Rectal smooth muscle tissue (tissue), 1 donor: ENCODE measurements at regions not wholly inside any gene's neighbourhood (a gene's known extent, or its start where the extent isn't known, plus 50 kb on each side); places are given as distances from the start of the nearest gene placed in this dataset.

ENCODE experiments used
- H3K27ac ChIP-seq: one replicate; pipeline ENCODE4 v1.7.0; 2013; ENCODE audit warnings: low read depth, low read length, inconsistent platforms
- H3K27me3 ChIP-seq: one replicate; pipeline ENCODE4 v1.7.0; 2013; ENCODE audit warnings: low read length; ENCODE audit not compliant: control insufficient read depth, insufficient read depth
- H3K36me3 ChIP-seq: one replicate; pipeline ENCODE4 v1.7.0; 2013; ENCODE audit warnings: low read length; ENCODE audit not compliant: control insufficient read depth, insufficient read depth
- H3K4me1 ChIP-seq: one replicate; pipeline ENCODE4 v1.7.0; 2013; ENCODE audit warnings: low read length; ENCODE audit not compliant: control insufficient read depth, insufficient read depth
- H3K4me3 ChIP-seq: one replicate; pipeline ENCODE4 v1.7.0; 2013; ENCODE audit warnings: low read length
- H3K9ac ChIP-seq: one replicate; pipeline ENCODE4 v1.7.0; 2013; ENCODE audit warnings: low read length

DNA sequence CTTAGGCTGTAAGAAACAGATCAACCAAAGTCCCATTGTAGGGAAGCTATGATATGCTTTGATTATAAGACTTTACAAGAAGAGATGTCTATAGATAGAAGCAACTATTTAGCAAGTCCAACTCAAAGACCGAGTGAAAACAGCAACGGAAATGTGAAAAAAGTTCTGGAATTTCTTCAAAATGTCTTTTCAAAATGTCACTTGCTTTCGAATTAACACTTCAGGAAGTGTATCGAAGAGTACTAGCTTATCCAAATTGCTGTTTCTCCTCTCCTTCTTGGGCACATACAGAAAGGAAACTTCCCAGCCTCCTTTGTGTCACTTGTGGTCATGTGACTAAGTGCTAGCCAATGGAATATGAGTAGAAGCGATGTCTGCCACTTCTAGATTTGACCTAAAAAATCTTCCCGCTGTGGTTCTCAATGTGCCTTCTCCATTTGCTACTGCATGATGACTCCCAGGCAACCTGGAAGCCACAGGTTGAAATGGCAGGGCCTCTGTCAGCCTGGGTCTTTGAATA, 89.9 kb downstream of the TSEN15 start:
- Histone ChIP-seq H3K9ac (no peak overlapping the region), H3K36me3 (no peaks in the 10 kb centered on the region), H3K4me3 (no peak overlapping the region), H3K4me1 (no peaks in the 10 kb centered on the region), H3K27ac (no peak overlapping the region), H3K27me3 (no peaks in the 10 kb centered on the region)

DNA sequence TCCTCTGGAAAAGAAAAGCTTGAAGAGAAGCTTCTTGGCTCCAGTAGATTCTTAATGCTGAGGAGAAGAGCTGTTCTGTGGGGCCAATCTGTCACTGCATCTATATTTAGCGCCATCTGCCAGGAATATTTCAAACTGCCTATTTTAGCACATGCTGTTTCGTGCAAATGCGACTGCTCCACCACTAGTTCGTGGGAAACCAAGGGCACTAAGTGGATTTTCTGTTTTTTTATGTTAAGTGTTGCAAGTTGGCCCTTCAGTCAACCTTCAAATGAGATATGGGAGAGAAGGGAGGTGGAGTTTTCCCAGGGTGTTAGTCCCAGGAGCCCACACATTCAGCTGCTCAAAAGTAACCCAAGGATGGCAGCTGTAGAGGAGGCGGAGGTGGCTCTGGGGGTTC, 91.9 kb downstream of the TSEN15 start:
- Histone ChIP-seq H3K27ac (no peak overlapping the region), H3K27me3 (no peaks in the 10 kb centered on the region), H3K4me1 (no peaks in the 10 kb centered on the region), H3K4me3 (no peak overlapping the region), H3K9ac (no peak overlapping the region), H3K36me3 (no peaks in the 10 kb centered on the region)

DNA sequence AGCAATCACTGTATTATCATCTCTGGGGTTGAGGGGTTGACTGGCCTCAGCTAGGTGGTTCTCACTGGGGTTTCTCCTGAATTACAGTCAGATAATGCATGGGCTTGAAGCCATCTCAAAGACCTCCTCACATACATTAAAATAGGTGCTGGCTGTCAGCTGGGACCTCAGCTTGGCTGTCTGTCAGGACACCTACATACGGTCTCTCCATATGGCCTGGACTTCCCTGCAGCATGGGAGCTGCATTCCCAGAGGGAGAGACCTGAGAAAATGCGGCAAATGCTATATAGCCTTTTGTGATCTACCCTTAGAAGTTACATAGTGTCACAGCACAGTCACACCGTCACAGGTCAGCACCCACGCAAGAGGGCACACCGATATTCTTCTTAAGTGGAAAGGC, 93.6 kb downstream of the TSEN15 start:
- Histone ChIP-seq H3K27ac (no peak overlapping the region), H3K36me3 (no peaks in the 10 kb centered on the region), H3K4me1 (no peaks in the 10 kb centered on the region), H3K27me3 (no peaks in the 10 kb centered on the region), H3K9ac (no peak overlapping the region), H3K4me3 (no peak overlapping the region)

DNA sequence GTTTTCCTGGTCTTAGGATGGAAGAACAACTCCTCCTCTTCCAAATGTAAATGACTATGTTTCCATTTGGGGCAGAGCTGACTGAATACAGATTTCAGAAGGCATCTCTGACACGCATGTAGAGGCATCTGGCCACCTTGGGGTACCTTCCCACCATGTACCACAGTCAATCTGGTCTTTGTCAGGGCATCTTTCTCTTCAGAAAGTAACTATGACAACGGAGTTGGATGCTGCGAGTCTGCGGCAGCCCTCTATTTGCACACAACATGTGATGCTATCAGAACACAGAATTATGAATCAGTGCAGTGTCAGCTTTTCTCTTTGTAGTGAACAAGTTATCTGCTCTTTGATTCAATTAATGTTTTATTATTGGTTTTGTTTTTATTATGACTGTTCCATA, 94.7 kb downstream of the TSEN15 start:
- no peak overlapping the region for H3K4me3 ChIP-seq
- H3K36me3 ChIP-seq = no peaks in the 10 kb centered on the region
- no peaks in the 10 kb centered on the region for H3K4me1 ChIP-seq
- H3K27me3 ChIP-seq = no peaks in the 10 kb centered on the region
- no peak overlapping the region for H3K27ac ChIP-seq
- no peak overlapping the region for H3K9ac ChIP-seq

DNA sequence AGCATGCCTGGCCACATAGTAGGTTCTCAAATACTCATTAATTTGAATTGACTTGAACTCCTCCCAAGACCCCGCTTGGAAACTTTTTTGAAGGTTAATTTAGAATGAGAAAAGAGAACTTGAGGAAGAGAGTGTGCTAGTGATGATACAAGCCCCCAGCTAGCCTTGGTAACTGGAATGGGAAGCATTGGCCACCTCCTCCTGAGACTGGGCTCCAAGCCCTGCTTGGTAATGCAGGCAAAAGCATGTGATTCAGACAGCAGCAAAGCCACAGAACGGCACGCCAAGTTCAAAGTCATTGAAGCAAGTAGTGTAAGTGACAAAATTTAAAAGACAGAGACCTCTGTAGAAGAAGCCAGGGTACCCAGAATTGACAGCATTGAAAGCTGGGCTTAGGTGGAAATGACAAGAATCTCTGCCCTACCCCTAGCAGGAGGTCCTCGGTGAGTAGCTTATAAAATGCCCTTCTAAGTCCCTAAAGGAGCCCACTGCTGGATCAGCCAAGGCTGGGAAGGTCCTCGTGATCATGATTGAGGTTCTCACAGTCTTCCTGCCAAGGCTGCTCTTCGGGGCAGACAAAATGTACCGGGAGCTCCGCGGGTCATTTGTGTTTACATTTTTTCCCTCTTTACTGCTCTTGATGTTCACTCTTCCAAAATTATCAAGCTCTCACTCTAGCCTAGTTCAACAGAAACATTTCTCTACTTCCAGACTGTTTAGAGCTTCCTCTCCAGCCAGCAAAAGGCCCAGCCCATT, 99.4 kb downstream of the TSEN15 start:
- no peaks in the 10 kb centered on the region for H3K36me3 ChIP-seq

DNA sequence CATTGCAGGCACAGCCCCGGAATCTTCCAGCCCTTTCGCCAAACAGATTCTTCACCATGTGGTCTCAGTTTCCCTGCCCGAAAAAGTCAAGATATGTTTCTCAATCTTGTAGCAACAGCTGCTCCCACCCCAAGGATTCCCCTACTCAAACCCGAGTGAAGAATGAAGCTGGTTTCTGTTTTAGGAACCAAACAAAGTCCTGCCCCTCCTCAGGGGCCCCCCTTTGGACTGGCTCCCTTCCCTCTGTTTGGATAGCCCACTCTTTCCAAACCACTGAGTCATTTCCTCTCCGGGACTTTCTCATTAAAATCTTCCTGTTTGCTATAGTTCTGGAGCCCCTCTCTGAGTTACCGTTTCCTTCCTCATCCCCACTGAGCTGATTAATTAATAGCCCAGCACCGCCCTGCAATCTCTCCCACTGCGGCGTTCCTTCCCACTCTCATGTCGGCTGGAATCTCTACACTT, 100.9 kb downstream of the TSEN15 start:
- Histone ChIP-seq H3K36me3 (no peaks in the 10 kb centered on the region), H3K27ac (peak overlapping the region; percentile 19), H3K4me1 (no peaks in the 10 kb centered on the region), H3K9ac (no peak overlapping the region), H3K4me3 (peak overlapping the region; percentile 54), H3K27me3 (no peaks in the 10 kb centered on the region)

More for the DNA sequence above, 99.4 kb downstream of the TSEN15 start:
- H3K9ac ChIP-seq = no peak overlapping the region
- H3K27me3 ChIP-seq = no peaks in the 10 kb centered on the region
- no peak overlapping the region for H3K27ac ChIP-seq
- no peak overlapping the region for H3K4me3 ChIP-seq
- no peaks in the 10 kb centered on the region for H3K4me1 ChIP-seq

DNA sequence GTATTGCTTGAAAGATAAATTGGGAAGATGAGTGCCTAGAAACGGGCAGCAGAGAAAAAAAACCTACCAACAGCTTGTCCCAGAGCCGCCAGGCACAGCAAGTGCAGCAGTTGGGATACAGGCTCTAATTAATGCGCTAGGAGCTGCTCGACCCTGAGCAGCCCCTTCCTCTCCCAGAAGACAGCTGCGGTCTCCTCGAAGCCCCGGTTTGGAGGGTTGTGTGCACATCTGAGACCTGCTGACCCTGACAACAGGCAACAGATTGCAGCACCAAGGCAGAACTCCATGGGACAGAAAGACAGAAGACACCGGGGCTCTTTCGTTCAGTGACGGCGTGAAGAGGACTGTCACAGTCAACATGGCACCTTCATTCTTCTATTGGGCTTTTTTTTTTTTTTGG, 101.4 kb downstream of the TSEN15 start:
- Histone ChIP-seq H3K4me3 (peak overlapping the region; percentile 54), H3K27me3 (no peaks in the 10 kb centered on the region), H3K4me1 (no peaks in the 10 kb centered on the region), H3K36me3 (no peaks in the 10 kb centered on the region), H3K9ac (no peak overlapping the region), H3K27ac (peak overlapping the region; percentile 19)

DNA sequence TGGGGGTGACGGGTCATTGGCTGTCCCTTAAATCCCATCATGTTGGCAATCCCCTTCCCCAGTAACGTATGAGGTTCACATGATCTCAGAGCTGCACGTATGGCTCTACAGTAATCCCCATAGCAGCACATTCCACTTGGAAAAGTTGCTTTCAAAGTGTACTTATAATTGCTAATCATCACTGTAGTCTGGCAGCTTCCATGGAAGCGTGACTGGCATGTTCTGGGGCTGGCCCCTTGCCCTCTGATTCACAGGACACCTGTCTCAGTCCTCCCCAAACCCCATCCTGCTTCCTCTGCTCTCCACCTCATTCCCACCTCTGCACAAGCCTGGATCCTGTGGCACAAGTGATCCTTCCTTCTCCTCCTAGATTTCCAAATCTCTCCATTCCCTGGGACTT, 102.2 kb downstream of the TSEN15 start:
- no peaks in the 10 kb centered on the region for H3K36me3 ChIP-seq
- H3K27ac ChIP-seq = no peak overlapping the region
- H3K4me3 ChIP-seq = no peak overlapping the region
- H3K27me3 ChIP-seq = no peaks in the 10 kb centered on the region
- no peak overlapping the region for H3K9ac ChIP-seq
- no peaks in the 10 kb centered on the region for H3K4me1 ChIP-seq

DNA sequence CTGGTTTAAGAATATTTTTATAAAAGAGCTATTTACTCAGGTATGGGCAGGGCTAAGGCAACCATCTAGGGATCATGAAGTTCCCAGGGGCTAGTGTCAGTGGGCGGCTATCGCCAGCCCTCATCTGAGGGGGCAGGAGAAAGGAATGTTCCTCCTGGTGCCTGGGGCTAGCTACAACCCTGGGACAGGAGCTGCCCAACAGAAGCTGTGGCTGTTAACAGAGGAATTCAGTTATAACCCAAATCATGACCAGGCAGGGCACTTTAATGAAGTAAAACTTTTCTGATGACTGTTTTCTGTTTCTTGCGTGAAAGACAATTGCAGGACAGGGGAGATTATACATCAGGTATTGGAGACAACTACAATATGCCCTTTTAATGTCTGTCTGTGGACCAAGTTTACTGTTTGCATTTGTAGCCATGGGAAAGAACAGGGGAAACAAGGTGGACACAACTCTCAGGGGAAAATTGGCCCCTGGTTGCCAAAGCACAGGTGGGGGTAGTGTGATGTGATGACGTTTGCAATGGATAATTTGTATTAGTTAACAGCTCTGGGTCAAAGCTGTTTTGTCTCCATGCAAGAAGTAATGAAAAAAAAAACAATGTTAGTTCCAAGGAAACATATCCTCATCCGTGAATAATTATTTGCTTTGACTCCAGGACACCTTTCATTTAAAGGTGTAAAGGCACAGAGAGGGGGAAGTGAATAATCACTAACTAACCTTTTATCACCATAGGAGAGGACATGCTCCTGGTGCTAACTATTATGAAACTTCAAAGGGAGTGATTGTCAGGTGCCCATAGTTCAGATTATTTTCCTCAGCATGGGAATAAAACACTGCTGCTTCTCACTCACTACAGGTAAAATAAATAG, 105.2 kb downstream of the TSEN15 start:
- no peak overlapping the region for H3K27ac ChIP-seq
- H3K36me3 ChIP-seq = no peaks in the 10 kb centered on the region
- H3K9ac ChIP-seq = no peak overlapping the region
- H3K4me3 ChIP-seq = no peak overlapping the region
- no peaks in the 10 kb centered on the region for H3K4me1 ChIP-seq
- H3K27me3 ChIP-seq = no peaks in the 10 kb centered on the region

DNA sequence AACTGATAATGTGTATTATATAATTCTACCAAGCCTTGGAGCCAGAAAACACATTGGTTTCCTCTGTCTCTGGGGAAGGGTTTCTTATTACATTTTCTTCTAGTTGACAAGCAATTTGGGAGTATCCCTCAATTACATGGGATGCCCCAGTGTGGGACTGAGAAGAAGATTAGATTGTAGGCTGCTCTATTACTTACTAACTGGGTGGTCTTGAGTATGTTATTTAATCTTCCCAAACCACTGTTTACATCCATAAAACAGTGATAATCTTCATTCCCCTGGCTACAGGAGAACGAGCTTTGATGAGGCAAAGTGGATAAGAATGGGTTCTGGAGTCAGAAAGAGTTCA, 105.8 kb downstream of the TSEN15 start:
- Histone ChIP-seq H3K27ac (no peak overlapping the region), H3K4me3 (no peak overlapping the region), H3K27me3 (no peaks in the 10 kb centered on the region), H3K9ac (no peak overlapping the region), H3K4me1 (no peaks in the 10 kb centered on the region), H3K36me3 (no peaks in the 10 kb centered on the region)

DNA sequence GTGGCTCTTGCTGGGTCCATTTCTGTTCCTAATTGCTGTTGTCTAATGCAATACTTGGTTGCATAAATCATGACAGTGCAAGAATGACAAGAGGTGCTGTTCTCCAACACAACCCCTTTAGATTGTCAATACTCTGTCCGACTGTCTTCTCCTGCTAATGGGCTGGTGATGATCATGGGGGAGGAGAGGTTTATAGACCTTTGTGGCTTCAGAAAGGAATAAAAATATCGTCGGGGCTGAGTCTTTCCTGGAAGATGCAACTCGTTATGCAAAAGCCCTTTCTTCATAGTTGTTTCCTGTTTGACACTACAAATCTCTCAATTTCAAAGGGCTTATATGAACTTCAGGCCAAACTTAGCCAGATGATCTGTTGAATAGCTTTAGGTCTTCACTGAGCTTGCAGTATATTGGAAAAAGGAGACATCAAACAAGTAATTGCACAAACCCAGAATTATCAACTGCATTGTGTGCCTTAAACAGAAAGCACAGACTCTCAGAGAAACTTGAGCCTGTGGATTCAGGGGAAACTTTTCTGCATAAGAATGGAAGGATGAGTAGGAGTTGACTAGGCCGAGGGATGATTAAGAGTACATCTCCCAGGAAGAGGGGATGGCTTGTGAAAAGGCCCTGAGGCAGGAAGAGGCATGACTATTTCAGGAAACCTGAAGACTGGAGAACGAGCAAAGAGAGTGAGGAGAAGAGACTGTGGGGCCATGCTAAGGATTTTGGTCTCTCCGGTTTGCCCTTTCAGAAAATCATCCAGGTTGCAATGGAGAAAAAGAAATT, 107.6 kb downstream of the TSEN15 start:
- H3K4me1 ChIP-seq = no peaks in the 10 kb centered on the region
- H3K27ac ChIP-seq = no peak overlapping the region
- H3K4me3 ChIP-seq = no peak overlapping the region
- H3K27me3 ChIP-seq = no peaks in the 10 kb centered on the region
- H3K9ac ChIP-seq = no peak overlapping the region
- H3K36me3 ChIP-seq = no peaks in the 10 kb centered on the region

DNA sequence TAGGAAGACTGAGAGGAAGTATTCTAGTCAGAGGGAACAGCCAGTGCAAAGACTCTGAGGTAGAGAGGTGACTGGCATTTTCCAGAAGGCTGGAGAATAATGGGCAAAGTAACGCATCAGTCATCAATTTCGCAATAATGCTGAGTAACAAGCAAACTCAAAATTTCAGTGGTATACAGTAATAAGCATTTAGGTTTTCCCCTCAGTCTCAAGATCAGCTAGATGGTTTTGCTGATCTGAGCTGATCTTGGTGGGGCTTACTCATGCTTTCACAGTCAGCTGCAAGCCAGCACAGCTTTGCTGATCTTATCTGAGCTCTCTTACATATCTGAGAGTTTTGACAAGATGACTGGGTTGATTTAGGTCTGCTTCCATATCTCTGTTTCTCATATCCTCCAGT, 108.7 kb downstream of the TSEN15 start:
- Histone ChIP-seq H3K27ac (no peak overlapping the region), H3K27me3 (no peaks in the 10 kb centered on the region), H3K9ac (no peak overlapping the region), H3K36me3 (no peaks in the 10 kb centered on the region), H3K4me1 (no peaks in the 10 kb centered on the region), H3K4me3 (no peak overlapping the region)
